Inflammatory macrophage treated with lipopolysaccharide for 4 hours (primary cell): ENCODE measurements at regions not wholly inside any gene's neighbourhood (a gene's known extent, or its start where the extent isn't known, plus 50 kb on each side); places are given as distances from the start of the nearest gene placed in this dataset.

ENCODE experiments used
- DNase-seq: peaks from one replicate; pipeline ENCODE4 v3.0.0-alpha.2; 2020

DNA sequence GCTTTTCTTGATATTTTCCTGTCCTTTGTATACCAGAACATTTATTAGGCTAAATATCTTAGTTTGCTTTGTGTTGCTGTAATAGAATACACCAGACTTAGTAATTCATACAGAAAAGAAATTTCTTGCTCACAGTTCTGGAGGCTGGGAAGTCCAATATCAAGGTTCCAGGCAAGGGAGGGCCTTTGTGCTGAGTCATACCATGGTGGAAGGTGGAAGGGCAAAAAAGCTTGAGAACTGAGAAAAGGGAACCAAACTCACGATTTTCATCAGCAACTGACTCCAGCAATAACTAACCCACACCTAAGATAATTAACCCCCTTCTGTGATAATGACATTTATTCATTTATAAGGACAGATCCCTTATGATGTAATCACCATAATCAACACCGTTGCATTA is 496.9 kb upstream of the SUCLG2 start:
- DNase-seq: no peak

DNA sequence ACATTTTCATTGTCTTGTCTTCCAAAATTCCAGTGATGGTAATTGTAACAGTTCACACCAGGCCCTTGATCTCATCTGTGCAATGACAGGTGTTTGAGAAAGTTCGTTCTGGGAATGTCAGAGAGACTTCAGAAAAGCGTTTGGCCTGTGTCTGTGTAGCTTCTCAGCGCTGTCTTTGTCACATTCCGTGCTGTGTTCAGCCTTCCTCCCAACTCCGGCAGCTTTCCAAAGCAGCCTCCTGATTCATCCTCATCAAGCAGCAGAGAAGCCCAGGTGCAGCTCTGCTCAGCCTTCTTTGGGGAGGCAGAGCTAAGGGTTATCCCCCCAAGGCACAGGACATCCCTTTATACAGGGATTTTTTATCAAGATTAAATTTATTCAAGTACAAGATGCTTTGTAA is 494.0 kb upstream of the SUCLG2 start:
- no peak for DNase-seq

DNA sequence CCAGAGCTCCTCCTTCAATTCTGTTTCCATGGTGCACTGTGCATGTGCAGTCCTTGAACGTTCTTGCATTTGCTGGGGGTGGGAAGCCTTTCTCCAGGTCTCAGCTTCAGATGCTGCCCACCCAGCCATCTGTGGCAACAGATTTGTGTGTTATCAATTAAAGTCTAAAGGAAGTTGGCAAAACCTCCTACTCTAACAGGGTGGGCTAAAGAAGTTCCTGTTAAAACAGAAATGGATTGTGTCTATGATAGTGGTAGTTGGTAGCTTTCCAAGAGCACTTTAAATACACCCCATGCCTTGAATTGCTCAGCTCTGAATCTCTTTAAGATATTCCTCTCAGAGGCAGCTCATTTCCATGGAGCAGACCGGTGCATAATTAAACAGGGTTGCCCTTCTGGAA is 488.0 kb upstream of the SUCLG2 start:
- DNase-seq: no peak

DNA sequence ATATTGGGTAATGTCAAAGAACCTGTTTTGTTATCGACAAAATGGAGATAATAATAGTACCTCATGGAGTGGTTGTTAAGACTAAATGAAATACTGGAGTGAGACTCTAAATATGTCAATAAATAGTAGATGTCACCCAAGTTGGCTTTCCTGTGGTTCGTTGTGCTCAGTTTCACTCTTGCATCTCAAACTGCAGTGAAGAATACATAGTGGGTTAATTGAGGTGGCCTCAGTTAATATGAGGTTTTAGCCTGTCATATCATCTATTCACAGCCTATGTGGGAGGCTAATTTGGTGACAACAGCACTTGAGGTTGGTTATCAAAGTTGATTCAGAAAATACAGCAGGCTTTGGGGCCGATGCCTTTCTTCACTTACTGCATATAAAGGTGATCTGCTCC is 485.5 kb upstream of the SUCLG2 start:
- no peak for DNase-seq

DNA sequence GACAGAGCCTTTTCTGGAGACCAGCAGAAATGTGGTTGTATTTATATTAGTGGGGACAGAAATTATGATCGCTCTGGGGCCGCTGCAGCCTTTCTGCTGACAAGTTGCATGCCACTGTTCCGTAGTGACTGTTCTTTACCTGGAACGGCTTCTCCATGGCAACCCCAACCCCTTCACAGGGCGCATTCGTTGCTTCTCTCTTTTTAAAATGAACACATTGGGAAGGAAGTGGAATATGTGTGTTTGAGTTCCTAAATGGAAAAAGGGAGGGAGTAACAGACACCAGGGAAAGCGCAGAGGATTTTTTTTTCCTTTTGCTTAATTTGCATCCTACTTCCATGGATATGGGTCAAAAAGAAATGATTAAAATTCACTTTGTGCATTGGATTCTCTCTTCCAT is 482.0 kb upstream of the SUCLG2 start:
- no peak for DNase-seq

DNA sequence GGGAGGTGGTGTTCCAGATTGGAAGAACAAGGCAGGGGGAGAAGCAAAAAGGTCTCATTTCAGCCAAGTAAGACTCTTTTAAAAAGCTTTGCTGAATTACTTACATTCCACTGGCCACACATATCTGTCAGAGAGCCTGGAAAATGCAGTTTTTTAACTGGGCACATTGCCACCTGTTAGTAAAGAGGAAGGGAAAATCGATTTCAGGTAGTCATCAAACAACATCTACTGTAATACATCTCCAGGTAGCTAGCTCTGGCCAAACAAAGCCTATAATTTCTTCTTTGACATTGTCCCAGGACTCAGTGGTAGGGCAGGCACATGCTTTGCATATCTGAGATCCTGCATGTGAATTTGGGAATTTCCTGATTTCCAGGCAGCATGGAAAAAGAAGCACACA is 480.7 kb upstream of the SUCLG2 start:
- DNase-seq: no peak

DNA sequence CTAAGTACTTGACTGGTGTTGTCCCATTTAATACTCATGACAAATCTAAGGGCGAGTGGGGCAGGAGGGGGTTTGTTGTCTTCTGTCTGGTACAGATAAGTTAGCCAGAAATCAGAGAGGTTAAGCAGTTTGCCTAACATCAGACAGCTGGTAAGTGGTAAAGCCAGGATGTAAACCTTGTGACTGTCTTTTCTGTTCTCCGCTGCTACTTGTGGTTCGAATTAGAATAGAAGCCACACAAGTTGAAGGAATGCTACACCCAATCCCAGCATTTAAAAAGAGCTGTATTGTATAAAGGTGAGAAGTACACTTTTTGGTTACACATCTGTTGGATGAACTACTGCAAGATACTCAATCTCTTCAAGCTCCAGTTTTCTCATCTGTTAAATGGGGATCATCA is 474.7 kb upstream of the SUCLG2 start:
- no peak for DNase-seq

DNA sequence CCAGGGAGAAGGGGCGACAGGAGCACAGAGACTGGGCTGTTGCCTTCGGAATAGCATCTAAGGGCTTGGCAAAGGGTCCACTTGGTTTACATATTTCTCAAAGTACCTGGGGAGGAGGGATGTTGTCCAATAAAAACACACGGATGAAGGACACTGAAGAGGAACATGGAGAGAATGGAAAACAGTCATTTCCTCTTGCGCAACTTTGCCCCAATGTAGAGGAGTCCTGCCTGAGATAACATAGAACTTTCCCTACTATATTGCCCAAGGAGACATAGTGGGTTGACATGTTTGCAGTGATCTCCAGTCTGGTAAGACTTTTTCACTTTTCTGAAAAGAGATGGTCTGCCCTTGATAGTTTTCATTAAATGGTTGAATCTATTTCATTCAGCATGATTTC is 468.8 kb upstream of the SUCLG2 start:
- no peak for DNase-seq

DNA sequence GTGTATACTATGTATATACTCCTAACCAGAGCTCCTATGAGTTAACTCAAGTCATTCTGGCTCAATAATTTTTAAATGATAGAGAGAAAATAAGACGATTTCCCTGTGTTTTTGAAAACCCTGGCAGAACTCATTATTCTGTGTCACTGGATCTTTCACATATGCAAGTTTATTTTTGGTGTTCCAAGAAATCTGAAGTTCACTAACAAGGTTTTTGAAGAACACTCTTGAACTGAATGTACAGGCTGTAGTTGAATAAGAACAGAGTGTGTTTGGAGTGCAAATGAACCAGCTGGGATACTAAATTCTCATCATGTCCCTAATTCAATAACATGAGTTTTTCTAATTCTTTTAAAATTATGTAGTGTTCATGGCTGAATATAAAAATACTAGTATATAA is 466.9 kb upstream of the SUCLG2 start:
- no peak for DNase-seq

DNA sequence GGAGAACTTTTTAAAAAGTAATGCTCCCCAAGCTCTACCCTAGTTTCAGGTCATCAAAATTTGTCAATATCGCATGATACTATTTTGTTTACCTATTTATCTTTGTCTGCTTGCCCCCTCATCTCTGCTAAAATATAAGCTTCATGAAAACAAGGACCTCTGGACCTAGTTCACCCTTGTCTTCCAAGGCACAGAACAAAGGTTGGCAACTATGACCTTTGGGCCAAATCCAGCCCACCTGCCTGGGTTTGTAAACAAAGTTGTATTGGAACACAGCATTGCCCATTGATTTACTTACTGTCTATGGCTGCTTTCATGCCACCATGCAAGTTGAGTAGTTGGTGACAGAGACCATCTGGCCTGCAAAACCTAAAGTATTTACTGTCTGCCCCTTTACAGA is 462.2 kb upstream of the SUCLG2 start:
- no peak for DNase-seq

DNA sequence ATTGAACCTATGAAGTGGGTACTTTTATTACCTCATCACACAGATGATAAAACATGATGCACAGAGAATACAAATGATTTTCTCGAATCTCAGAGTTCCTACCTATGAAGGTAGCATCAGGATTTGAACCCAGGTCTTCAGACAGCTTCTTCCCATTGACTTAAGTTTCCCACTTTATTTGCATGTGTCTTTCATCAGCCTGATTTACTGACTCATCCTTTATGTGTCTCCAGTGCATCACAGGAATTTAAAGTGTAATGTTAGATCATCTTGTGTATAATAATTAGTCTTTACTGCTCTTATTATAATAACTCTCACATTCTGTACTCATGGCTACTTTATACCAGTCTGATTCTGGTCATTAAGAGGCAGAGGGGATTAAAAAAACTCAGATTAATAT is 449.4 kb upstream of the SUCLG2 start:
- no peak for DNase-seq

DNA sequence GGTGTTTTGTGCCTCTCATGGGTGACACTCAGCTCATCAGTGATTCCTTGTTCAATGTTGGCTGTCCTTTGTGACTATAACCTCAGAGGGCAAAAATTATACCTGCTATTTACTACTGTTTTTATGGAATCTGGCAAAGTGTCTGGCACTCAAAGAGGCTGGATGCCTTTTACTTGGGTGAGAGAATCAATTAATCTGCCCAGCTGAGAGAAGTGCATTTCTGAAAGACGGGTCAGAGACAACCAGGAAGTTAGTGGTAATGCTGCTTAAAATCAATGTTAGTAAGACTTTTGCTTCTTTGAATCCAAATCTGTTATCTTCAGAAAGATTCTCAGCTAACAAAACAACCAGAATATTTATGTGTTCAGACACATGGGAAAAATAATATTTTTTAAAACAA is 436.2 kb upstream of the SUCLG2 start:
- no peak for DNase-seq

DNA sequence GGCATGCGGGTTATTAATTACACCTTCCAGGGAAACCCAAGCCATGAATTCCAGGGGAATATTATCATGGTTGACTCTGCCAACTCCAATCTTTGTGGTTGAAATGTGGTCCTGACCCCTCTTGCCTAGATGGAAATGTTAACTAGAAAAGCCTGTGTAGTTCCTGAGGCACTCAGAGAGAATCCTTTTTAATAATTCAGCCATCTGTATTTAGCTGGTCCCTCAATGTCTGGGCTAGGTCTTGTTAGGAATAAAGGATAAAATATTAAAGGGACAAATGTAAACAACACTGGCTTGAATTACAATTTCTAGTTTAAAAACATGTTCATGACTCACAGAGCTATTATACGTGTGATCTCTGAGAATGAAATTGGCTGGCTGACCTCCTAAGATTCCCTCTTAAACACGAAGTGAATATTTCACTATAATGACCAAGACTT is 435.2 kb upstream of the SUCLG2 start:
- no peak for DNase-seq

DNA sequence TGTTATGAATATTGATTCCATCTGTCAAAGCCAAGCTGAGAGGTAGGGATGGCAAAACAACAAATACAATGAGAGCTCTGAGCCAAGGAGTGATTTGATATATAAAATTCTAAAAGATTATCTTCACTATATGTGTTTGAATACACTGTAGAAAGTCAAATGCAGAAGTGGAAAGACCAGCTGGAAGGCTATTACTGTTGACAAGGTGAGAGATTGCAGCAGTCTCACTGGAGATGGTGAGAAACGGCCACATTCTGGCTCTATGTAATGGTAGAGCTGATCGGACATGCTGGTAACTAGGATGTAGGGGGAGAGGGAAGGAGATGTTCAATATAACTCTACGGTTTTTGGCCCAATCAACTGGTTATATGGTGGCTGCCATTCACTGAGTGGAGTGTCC is 434.2 kb upstream of the SUCLG2 start:
- no peak for DNase-seq

DNA sequence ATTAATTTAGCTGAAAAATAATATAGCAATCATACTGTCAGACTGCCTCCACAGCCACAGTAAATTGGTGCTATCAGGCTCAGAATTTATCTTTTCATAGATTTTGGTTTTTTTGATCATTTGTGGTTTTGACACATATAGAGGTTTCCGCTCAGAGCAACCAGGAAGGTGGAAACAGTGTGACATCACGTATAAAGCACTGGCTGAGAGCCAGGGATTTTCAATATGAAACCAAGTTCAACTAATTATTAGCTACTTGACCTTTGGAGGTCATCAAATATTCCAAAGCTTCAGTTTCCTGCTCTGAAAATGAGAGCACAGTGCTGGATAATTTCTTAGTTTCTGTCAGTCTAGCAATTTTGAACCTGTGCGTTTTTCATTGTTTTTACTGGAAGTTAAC is 433.8 kb upstream of the SUCLG2 start:
- no peak for DNase-seq

DNA sequence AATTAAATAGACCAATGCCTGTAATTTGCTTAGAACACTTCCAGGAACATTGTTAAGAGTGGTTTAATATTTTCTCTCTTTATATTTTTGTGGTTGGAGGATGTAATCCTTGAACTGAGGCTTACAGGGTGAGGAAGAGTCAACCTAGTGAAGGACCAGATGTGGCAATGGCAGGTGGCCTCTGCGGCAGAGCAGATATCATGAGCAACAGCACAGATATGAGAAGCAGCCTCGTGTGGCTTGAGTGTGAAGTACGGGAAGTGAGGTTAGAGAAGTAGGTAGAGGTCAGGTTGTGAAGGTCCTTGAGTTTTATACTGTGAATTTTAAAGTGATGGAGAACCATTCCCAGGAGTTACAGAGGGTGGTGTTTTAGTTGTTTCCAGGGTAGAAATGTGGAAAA is 417.6 kb upstream of the SUCLG2 start:
- no peak for DNase-seq

DNA sequence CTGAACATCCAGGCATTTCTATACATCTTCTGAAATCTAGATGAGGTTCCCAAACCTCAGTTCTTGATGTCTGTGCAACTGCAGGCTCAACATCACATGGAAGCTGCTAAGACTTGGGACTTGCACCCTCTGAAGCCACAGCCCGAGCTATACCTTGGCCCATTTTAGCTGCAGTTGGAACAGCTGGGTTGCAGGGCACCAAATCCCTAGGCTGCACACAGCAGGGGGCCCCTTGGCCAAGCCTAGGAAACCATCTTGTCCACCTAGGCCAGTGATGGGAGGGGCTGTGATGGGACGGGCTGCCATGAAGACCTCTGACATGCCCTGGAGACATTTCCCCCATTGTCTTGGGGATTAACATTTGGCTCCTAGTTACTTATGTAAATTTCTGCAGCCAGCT is 415.8 kb upstream of the SUCLG2 start:
- no peak for DNase-seq

DNA sequence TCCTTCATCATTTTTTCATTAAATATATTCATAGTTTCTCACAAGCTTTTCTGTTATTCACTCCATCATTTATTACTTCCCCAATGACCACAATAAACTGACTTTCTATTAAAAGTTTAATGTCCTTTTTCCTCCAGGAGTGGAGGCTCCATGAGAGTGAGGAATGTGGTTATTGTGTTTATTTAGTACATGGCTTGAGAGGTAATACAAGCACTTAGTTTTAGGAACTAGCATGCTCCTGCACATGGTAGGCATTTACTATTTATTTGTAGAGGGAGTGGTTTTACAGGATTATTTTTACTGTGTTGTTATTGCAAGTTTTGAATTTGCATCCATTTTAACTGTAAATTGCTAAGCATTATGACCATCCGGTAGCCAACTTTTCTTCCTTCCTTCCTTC is 412.9 kb upstream of the SUCLG2 start:
- DNase-seq: no peak

DNA sequence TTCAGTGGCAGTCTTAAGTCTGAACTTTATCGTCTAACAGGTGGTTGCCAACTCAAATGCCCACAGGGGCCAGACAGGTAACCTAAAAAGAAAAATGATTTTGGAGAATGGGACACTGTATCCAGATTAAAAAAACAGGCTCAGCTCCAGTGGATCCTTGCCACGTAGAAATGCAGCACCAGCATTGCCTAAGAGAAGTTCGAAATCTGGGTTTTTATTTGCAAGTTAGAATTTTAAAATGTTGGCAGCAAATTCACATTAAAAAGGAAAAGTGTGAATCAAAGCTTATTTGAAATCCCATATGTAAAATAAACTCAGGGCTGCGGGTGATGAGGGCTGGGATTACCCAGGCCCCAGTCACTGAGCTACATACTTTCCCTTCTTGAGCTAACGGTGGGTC is 408.5 kb upstream of the SUCLG2 start:
- no peak for DNase-seq

DNA sequence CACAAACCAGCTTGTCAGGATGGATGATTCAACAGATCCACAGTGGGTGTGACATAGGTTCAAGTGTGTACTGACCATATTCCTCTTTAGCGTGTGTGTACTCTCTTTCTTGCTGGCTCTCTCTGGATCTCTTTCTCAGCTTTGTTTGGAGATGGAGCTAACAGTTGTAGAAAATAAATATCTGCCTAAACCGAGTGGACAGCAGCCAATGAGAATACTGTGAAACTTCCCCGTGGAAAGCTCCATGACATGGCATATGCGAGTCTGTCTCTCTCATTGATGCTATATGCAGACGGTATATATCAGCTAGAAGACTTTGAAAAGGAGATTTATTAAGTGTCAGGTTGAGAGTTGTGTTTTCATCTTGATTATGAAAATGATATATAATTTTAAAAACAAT is 406.5 kb upstream of the SUCLG2 start:
- no peak for DNase-seq

DNA sequence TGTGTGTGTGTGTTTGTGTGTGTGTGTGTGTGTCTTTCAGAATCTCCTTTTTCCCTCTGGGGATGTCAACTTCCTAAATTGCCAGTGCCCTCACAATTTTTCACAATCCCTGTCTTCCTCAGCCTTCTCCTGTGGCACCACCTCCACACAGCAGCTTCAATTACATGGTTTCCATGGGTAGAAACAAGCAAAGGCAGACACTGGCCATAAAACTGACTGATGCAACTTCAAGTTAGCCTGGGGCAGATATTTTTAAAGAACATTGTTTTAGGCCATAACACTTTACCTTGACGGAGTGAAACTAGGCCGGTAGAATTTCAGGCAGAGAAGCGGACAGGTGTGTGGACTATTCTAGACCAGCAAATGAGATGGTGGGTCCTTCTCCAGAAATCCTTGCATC is 405.8 kb upstream of the SUCLG2 start:
- DNase-seq: no peak

DNA sequence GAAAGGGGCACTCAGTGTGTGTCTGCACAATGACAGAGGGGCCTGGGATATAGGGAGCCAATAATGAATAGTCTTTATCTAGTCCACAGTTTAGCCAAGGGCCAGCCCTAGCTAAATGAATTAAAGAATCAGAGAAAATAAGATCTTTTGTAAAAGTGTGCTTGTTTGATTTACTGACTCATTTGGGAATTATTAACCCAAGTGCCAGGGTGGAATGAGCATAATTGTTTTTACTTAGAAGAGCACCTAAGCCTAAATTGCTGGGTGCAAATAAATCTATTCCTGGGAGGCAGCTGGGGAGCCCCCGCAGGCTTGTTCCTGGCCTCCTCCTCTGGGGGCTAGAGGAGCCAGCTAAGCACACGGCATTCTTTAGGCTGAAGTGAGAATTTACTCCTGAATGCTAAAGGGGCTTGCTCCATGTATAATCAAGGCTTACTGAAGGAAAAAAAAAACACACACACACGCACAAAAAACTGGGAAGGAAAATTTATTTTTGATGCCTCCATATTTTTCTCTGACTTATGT is 405.3 kb upstream of the SUCLG2 start:
- no peak for DNase-seq

DNA sequence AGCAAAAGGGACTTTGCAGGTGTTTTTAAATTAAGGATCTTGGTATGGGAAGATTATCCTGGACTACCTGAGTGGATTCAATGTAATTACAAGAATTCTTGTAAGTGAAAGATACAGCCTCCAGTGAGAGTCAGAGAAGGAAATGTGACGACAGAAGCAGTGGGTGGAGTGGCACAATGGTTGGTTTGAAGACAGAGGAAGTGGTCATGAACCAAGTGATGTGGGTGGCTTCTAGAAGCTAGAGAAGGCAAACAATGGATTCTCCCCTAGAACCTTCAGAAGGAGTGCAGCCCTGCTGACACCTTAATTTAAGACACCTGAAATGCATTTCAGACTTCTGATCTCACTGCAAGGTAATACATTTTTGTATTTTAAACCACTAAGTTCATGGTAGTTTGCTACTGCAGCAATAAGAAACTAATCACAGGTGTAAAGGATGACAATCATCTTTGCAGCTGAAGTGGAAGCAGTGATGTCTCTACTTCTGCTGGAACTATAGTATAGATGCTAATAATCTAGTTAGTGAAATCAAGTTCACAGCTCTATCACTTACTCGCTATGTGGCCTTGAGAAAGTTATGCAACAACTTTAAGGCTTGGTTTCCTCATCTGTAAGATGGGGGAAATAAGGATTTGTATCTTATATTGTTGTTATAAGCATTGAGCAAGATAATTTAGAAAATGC is 403.4 kb upstream of the SUCLG2 start:
- DNase-seq: peak; percentile 1

DNA sequence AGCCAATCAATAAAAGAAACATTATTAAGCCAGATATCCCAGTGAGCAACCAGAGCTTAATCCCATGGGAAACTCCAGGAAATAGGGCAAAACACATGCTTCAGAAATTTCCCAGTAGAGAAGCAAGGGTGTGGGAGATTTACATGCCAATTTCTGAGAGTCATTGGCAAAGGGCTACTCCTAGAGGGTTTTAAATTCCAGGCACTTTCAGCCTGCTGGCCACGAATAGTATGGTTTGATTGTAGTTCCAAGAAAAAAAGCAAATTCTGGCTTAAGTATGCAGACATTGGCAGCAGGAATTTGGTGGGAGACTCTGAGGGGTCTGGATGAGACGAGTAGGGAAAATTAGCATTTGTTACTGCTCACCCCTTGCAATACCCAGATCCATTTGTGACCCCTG is 402.1 kb upstream of the SUCLG2 start:
- no peak for DNase-seq

DNA sequence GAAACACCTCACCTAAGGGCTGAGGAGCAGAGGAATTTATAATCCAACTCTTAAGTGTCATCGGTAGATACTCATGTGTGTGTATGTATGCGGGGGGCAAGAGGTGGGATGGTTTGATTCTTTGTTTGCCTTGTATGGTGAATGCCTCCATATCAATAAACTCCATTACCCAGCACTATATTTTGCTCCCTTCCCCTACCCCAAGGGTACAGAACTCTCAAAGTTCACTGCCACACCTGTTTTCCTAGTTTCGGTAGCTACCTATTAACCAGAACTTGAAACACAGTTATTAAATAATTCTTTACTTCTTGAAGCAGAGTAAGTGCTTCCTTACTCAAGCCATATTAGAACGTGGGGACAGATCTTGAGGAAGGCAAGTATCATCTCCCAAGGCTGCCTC is 400.8 kb upstream of the SUCLG2 start:
- DNase-seq: no peak

DNA sequence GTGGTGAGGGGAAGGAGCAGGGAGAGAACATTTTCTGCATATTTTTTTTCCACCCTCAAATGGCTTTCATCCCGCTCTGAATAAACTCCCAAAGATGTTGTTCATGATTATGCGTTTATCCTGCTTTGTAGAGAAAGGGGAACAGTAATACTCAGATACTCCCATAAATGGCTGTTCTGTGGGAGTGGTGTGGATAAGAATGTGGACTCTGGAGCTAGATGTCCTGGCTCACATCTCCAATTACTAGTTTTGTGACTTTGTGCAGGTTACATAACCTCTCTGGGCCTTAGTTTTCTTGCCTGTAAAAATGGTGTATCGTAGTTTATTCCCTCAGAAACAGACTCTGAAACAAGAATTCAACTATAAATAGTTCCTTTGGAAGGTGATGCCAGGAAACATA is 395.4 kb upstream of the SUCLG2 start:
- no peak for DNase-seq
